ENCODE measurements at regions not wholly inside any gene's neighbourhood (a gene's known extent, or its start where the extent isn't known, plus 50 kb on each side); places are given as distances from the start of the nearest gene placed in this dataset.

DNA sequence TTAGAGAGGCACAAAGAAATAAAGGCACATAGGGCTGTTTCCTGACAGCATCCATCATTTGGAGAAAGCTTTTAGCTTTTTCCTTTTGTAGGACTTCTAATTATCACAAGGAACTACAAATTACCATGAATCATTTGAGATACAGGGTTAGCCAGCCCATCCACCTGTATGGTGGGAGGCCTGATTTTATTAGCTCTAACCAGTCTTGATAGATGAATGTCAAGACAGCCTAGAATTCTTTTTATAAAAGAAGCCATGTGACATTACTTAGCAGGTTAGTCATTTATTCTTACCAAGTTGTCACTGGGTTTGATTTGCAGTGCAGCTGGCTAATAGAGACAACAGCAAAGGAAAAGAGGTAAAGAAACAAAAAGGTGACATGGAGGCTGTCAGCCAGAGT lies 618.1 kb downstream of the ZNF385D start:
- no TSS peak for BruUV-seq (replicated peaks)
- Histone ChIP-seq H4K20me1 (ENCODE audit: insufficient read depth) (no peaks in the 10 kb centered on the region), H3K4me1 (ENCODE audit: control insufficient read depth in 1 of 2, insufficient read depth in 2 of 2, low read length in 2 of 2) (no peaks in the 10 kb centered on the region), H3K27ac (ENCODE audit: low read depth, low read length) (no peak overlapping the region), H3K9me2 (ENCODE audit: insufficient read depth) (no peaks in the 10 kb centered on the region), H2AFZ (ENCODE audit: low read depth, low read length, poor library complexity, severe bottlenecking) (no peak overlapping the region), H3K79me2 (ENCODE audit: insufficient read depth, low read length) (no peaks in the 10 kb centered on the region), H3K9ac (ENCODE audit: low read length) (no peak overlapping the region), H3K4me3 (replicated peaks in 1 of 2; ENCODE audit: low read depth in 1 of 2, low read length in 2 of 2) (no peak overlapping the region), H3K4me2 (ENCODE audit: low read length) (no peak overlapping the region), H3K9me3 (ENCODE audit: control insufficient read depth in 1 of 2, insufficient read depth in 1 of 2, low read depth in 1 of 2, low read length in 2 of 2) (peaks cover 9 to 14% of the 10 kb centered on the region in 2 experiments; a peak in 3 of 4 replicates), H3K27me3 (ENCODE audit: insufficient read depth, low read length) (no peaks in the 10 kb centered on the region), H3K36me3 (ENCODE audit: control insufficient read depth in 1 of 2, insufficient read depth in 2 of 2, low read length in 2 of 2) (no peaks in the 10 kb centered on the region)
- ATAC-seq (no peak), DNase-seq (ENCODE audit: low read depth, low spot score) (no peak)
- RAD21 ChIA-PET (ENCODE audit: low non-redundant PET in 1 of 2, low total read pairs in 2 of 2, uncharacterized antibody in 2 of 2, unreplicated experiment in 2 of 2): no interaction called here
- POLR2A ChIA-PET: no interaction called here
- TF ChIP-seq SRF (IDR thresholded peaks at IDR 0.05; ENCODE audit: low read depth) (no peak), YY1 (IDR thresholded peaks at IDR 0.05; ENCODE audit: extremely low read depth, insufficient replicate concordance, low read depth, low read length) (no peak), CBX3 (IDR thresholded peaks at IDR 0.05; ENCODE audit: low read depth) (no peak), RAD21 (IDR thresholded peaks at IDR 0.05; ENCODE audit: low read depth) (no peak), CTCF (IDR thresholded peaks at IDR 0.05 in 2 of 3, conservative IDR thresholded peaks at IDR 0.05 in 1 of 3; ENCODE audit: borderline replicate concordance in 1 of 3, insufficient read depth in 1 of 3, low read depth in 2 of 3, low read length in 2 of 3) (no peak), EZH2 (IDR thresholded peaks at IDR 0.05) (no peak), ATF3 (IDR thresholded peaks at IDR 0.05) (no peak), SIN3A (IDR thresholded peaks at IDR 0.05; ENCODE audit: low read depth) (no peak), EZH2phosphoT487 (IDR thresholded peaks at IDR 0.05; ENCODE audit: borderline replicate concordance) (no peak), ELF1 (IDR thresholded peaks at IDR 0.05; ENCODE audit: borderline replicate concordance, low read depth) (no peak), SP1 (IDR thresholded peaks at IDR 0.05; ENCODE audit: low read depth) (no peak), POLR2A (IDR thresholded peaks at IDR 0.05; ENCODE audit: borderline replicate concordance, extremely low read depth, insufficient read depth, insufficient read length) (no peak)
- intact Hi-C loops (cut with micrococcal nuclease): no loop called here
- CTCF ChIA-PET: no interaction called here

Measured in HCT116 (cell line).